GM18508 (cell line): ENCODE measurements at regions not wholly inside any gene's neighbourhood (a gene's known extent, or its start where the extent isn't known, plus 50 kb on each side); places are given as distances from the start of the nearest gene placed in this dataset.

ENCODE experiments used
- ATAC-seq: cut with Tn5 transposase; IDR thresholded peaks from one replicate; pipeline ENCODE4 v1.9.1; 2021; ENCODE audit warnings: moderate number of reproducible peaks; ENCODE audit not compliant: insufficient read depth, unreplicated experiment

DNA sequence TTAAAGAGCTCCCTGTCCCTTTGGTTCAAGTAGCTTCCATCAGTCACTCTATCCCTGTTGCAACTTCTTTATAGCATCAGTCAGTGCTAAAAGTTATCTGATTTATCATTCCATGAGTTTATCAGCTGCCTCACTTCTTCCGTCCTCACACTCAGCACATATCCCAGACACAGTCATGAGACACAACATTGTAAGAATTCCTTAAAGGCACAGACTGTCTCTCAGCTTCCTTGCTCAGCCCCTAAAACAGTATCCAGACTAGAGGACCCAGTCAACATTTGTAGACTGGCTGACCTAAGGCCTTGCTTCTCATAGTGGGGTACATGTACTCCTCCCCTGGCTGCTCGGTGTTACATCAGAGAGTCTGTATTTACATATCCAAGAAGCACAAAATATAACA lies 164.9 kb upstream of the ADGRL2 start:
- no peak for ATAC-seq

- ATAC-seq = no peak
Observed at GRCh38 chr1:81634294-81634693, 166.4 kb upstream of the ADGRL2 start.

DNA sequence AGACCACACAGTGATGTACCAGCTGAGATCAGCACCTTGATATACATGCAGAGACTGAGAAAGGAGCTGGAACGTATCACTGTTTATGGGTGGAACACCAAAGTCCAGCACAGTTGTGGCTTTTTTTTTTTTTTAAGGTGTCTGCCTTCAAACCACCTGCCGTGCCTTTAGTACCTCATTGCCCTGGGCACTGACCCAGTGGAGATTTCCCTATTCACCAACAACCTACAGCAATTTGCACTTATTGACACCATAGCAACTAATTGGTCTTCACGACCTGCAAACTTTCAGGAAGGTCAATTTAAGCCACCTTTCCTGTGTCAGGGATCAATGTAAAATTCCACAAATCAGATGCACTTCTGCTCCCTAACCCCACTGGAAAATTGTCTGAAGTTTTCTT lies 181.6 kb upstream of the ADGRL2 start:
- no peak for ATAC-seq

DNA sequence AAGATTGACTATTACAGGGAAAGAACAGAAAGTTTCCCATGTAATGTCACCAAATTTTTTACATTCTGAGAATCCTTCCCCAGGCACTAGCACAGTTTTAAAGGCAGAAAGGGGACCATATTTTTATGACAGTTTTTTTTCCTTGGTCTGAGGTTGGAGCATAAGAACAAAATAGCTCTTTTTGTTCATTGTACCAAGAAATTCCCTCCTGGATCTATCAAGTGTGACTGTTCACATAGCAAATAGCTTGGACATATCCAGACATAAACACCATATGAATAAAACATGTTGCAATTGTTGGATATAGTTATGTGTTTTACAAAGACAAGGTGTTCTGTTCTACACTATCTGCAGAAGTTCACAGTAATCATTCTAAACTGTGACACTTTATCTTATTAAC lies 182.4 kb upstream of the ADGRL2 start:
- ATAC-seq = no peak

- ATAC-seq = no peak
Observed at GRCh38 chr1:81617308-81617967, 183.3 kb upstream of the ADGRL2 start.

- no peak for ATAC-seq
Observed at GRCh38 chr1:81613803-81614202, 186.9 kb upstream of the ADGRL2 start.

- ATAC-seq = no peak
Observed at GRCh38 chr1:81607924-81608323, 192.8 kb upstream of the ADGRL2 start.

DNA sequence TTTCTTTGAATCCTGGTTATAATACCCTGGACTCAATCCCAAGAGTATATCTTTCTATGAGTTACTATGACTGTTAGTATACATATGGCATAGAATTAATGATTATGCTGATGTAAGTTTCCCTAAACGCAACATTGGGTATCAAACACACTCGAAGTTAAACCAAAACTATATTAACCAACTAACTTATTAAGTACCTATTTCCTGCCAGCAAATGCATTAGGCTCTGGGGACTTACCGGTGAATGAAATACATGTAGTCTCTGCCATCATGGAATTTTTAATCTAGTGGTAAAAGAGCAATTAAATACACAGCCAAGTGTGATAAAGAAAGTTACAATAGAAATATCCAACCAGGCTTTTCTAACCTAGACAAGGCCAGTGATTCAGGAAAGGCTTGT lies 193.6 kb upstream of the ADGRL2 start:
- no peak for ATAC-seq

DNA sequence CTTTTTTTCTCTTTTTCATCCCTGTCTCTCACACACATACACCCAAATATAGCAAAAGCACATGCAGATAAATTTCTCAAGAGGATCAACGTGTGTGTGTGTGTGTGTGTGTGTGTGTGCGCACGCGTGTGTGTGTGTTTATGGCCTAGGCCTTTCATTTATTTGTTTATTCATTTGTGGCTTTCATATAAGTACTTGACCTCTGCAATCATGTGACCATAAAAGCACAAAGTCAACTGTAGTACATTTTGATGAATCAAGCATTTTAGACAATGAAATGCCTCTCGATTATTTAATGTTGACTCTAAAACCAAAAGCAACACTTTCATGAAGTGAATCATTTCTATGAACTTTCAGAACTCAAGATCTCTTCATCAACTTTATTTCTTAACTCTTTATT lies 194.1 kb upstream of the ADGRL2 start:
- no peak for ATAC-seq

GRCh38 chr1:81605023-81605422 lies 195.7 kb upstream of the ADGRL2 start:
- no peak for ATAC-seq

GRCh38 chr1:81600878-81601622 lies 199.7 kb upstream of the ADGRL2 start:
- ATAC-seq = peak; percentile 51

DNA sequence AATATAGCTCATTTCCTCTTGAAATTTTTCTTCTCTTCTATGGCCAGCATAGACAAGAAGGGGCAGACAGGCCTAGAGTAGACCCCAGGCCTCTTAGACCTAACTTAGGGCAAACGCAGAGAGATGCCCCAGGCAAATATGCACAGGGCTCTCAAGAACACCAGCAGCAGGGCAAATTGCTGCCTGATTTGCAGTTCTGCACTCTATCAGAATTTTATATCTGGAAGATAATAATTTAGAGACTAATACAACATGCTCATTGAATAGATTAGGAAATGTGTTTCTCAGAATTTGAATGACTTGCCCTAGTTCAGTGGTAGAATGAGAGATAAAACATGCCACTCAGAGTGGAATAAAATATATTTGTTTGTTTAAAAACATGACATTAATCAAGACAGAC lies 200.4 kb upstream of the ADGRL2 start:
- ATAC-seq = no peak

DNA sequence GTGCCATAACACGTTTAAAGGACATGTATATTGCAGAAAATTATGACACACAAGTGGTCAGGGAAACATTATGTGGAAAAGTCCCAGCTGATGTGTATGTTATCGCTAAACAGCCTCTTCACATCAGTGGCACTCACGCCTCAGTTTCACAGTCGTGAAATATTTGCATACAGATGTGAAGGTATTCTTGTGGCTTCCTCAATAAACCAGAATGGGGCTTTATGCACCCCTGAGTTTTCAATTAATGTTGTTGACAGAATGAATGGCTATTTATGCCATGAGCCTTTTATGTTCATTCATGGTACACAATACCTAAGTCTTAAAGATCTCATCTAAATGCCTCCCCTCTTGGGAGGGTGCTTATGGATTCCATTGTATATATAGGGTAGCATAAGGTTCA lies 202.1 kb upstream of the ADGRL2 start:
- ATAC-seq = no peak

- ATAC-seq = peak; percentile 53
Observed at GRCh38 chr1:81597720-81598426, 202.9 kb upstream of the ADGRL2 start.

GRCh38 chr1:81596341-81596740 lies 204.4 kb upstream of the ADGRL2 start:
- ATAC-seq = no peak

DNA sequence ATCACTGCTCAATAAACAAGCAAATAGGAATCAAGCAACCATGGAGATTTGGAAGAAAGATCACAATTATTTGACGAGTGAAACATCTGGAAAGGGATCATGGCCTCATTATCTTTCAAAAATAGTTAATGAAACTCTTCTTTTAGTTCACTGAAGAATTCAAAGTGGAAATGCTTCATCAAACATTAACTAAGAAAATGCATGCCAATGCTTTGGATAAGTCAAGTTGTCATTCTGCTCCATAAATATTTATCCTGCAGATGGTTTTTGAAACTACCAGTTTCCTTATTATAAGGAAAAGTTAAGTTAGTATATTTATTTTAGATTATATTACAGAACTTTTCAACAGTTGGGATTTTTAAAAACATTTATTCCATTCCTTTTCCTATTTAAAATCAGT lies 206.5 kb upstream of the ADGRL2 start:
- ATAC-seq = no peak

DNA sequence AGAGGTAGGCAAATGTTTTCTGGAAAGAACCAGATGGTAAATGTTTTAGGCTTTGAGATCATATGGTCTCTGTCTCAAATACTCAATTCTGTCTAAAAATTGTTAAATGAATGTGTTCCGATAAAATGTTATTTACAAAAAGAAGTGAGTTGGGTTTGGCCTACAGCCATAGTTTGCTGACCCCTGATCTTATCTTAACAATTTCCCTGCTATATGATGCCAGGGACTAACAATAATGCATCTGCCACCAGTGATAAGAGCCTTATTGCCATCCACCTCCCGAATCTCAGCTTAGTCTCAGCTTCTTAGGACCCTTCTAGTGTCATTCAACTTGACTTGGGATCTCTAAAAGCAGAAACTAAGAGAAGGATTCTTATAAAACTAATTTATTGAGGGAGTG lies 208.5 kb upstream of the ADGRL2 start:
- no peak for ATAC-seq

- no peak for ATAC-seq
Observed at GRCh38 chr1:81590171-81590570, 210.6 kb upstream of the ADGRL2 start.

- no peak for ATAC-seq
Observed at GRCh38 chr1:81588149-81588548, 212.6 kb upstream of the ADGRL2 start.

- no peak for ATAC-seq
Observed at GRCh38 chr1:81587426-81587825, 213.3 kb upstream of the ADGRL2 start.

GRCh38 chr1:81585371-81585770 lies 215.4 kb upstream of the ADGRL2 start:
- ATAC-seq = no peak

- no peak for ATAC-seq
Observed at GRCh38 chr1:81584398-81584797, 216.3 kb upstream of the ADGRL2 start.
